ENCODE measurements at regions not wholly inside any gene's neighbourhood (a gene's known extent, or its start where the extent isn't known, plus 50 kb on each side); places are given as distances from the start of the nearest gene placed in this dataset.

GRCh38 chr11:37370817-37371216, 772.8 kb upstream of the RAG2 start:
- no peak for TF ChIP-seq CTCF (conservative IDR thresholded peaks at IDR 0.05)
- Histone ChIP-seq H3K4me3 (ENCODE audit: low read length) (no peak overlapping the region), H3K9ac (ENCODE audit: extremely low read depth, low read length, poor library complexity, severe bottlenecking) (no peak overlapping the region), H3K9me3 (ENCODE audit: control insufficient read depth, low read length) (peaks cover 18% of the 10 kb centered on the region), H3K36me3 (ENCODE audit: control insufficient read depth, insufficient read depth, low read length) (no peaks in the 10 kb centered on the region), H3K27me3 (ENCODE audit: control insufficient read depth, insufficient read depth, low read length, poor library complexity, severe bottlenecking) (no peaks in the 10 kb centered on the region), H3K27ac (ENCODE audit: low read depth, low read length) (no peak overlapping the region), H3K4me1 (ENCODE audit: control insufficient read depth, insufficient read depth, low read length) (no peaks in the 10 kb centered on the region)
- Mint-ChIP-seq H3K4me1 (peaks cover 6% of the 10 kb centered on the region), H3K27me3 (ENCODE audit: insufficient read depth) (no peaks in the 10 kb centered on the region), H3K4me3 (no peak overlapping the region), H3K27ac (no peak overlapping the region), H3K36me3 (ENCODE audit: low read depth) (no peaks in the 10 kb centered on the region), H3K9me3 (peaks cover 11% of the 10 kb centered on the region)
- WGBS, 2 experiments (ENCODE audit: insufficient coverage in 1 of 2, insufficient read length in 1 of 2), result 87 to 100% methylated on average over 1 to 2 of the region's 2 CpGs
- DNase-seq, result no peak

GRCh38 chr11:37364246-37364839, 766.3 kb upstream of the RAG2 start:
- H3K27ac ChIP-seq (ENCODE audit: low read depth, low read length), result no peak overlapping the region
- H3K9ac ChIP-seq (ENCODE audit: extremely low read depth, low read length, poor library complexity, severe bottlenecking), result no peak overlapping the region
- no peaks in the 10 kb centered on the region for H3K36me3 Mint-ChIP-seq (ENCODE audit: low read depth)
- no peak overlapping the region for H3K4me3 ChIP-seq (ENCODE audit: low read length)
- H3K4me3 Mint-ChIP-seq, result no peak overlapping the region
- H3K27ac Mint-ChIP-seq, result peak overlapping the region; percentile 52
- peak; percentile 36 for TF ChIP-seq CTCF (conservative IDR thresholded peaks at IDR 0.05)
- peaks cover 16% of the 10 kb centered on the region for H3K9me3 Mint-ChIP-seq
- no peaks in the 10 kb centered on the region for H3K36me3 ChIP-seq (ENCODE audit: control insufficient read depth, insufficient read depth, low read length)
- peak; percentile 72 for DNase-seq
- H3K4me1 Mint-ChIP-seq, result peaks cover 13% of the 10 kb centered on the region
- H3K27me3 ChIP-seq (ENCODE audit: control insufficient read depth, insufficient read depth, low read length, poor library complexity, severe bottlenecking), result no peaks in the 10 kb centered on the region
- H3K27me3 Mint-ChIP-seq (ENCODE audit: insufficient read depth), result peaks cover 3% of the 10 kb centered on the region
- peaks cover 14% of the 10 kb centered on the region for H3K9me3 ChIP-seq (ENCODE audit: control insufficient read depth, low read length)
- WGBS, 2 experiments (ENCODE audit: insufficient coverage in 1 of 2, insufficient read length in 1 of 2), result 77 to 88% methylated on average over 2 to 5 of the region's 5 CpGs
- peaks cover 4% of the 10 kb centered on the region for H3K4me1 ChIP-seq (ENCODE audit: control insufficient read depth, insufficient read depth, low read length)

GRCh38 chr11:37353192-37353591, 755.2 kb upstream of the RAG2 start:
- Mint-ChIP-seq H3K4me1 (no peaks in the 10 kb centered on the region), H3K9me3 (peaks cover 8% of the 10 kb centered on the region), H3K27ac (no peak overlapping the region), H3K27me3 (ENCODE audit: insufficient read depth) (no peaks in the 10 kb centered on the region), H3K4me3 (no peak overlapping the region), H3K36me3 (ENCODE audit: low read depth) (no peaks in the 10 kb centered on the region)
- 80 to 100% methylated on average over 2 of the region's 2 CpGs for WGBS, 2 experiments (ENCODE audit: insufficient coverage in 1 of 2, insufficient read length in 1 of 2)
- no peaks in the 10 kb centered on the region for H3K36me3 ChIP-seq (ENCODE audit: control insufficient read depth, insufficient read depth, low read length)
- H3K9ac ChIP-seq (ENCODE audit: extremely low read depth, low read length, poor library complexity, severe bottlenecking), result no peak overlapping the region
- peaks cover 7% of the 10 kb centered on the region for H3K9me3 ChIP-seq (ENCODE audit: control insufficient read depth, low read length)
- no peaks in the 10 kb centered on the region for H3K4me1 ChIP-seq (ENCODE audit: control insufficient read depth, insufficient read depth, low read length)
- no peak for DNase-seq
- H3K27ac ChIP-seq (ENCODE audit: low read depth, low read length), result no peak overlapping the region
- no peaks in the 10 kb centered on the region for H3K27me3 ChIP-seq (ENCODE audit: control insufficient read depth, insufficient read depth, low read length, poor library complexity, severe bottlenecking)
- TF ChIP-seq CTCF (conservative IDR thresholded peaks at IDR 0.05), result no peak
- no peak overlapping the region for H3K4me3 ChIP-seq (ENCODE audit: low read length)
